ENCODE measurements at regions not wholly inside any gene's neighbourhood (a gene's known extent, or its start where the extent isn't known, plus 50 kb on each side); places are given as distances from the start of the nearest gene placed in this dataset.

DNA sequence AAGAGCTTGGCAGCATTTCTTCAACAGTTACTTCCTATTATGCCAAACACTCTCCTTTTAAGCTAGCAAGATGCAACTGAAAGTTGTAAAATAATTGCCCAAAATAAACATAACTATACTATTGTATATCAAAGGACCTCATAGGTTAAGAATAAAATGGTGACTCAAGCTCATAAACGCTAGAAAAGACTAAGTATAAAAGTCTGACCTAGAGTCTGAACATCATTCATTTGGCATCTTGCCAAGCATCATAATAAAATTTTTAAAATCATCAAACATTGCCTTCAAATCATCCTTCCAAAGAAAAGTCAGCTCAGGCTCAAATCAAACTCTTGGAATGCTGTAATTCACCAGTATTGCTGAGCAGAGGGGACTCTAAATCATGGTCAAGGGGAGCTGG lies 281.2 kb downstream of the QDPR start:
- no peak overlapping the region for H2AFZ ChIP-seq (ENCODE audit: low read depth, low read length)
- ChIA-PET POLR2A (no interaction called here), CTCF (interaction anchor here (0.8 to 1.7 kb wide), 5 partner anchors 10 to 314 kb away, joined by 3 to 4 read pairs (median 3); no protein-coding TSS in a partner anchor)
- H3K79me2 ChIP-seq (ENCODE audit: control insufficient read depth, insufficient read depth, low read length) = no peaks in the 10 kb centered on the region
- no peak overlapping the region for H3K27ac ChIP-seq (ENCODE audit: insufficient read depth, low read depth, low read length)
- H3K9me3 ChIP-seq (replicated peaks; ENCODE audit: control insufficient read depth, insufficient read depth, low read length) = no peaks in the 10 kb centered on the region
- no peaks in the 10 kb centered on the region for H3K27me3 ChIP-seq (ENCODE audit: control insufficient read depth in 2 of 2, insufficient read depth in 2 of 2, low read length in 2 of 2)
- no peaks in the 10 kb centered on the region for H3K36me3 ChIP-seq (ENCODE audit: control insufficient read depth in 2 of 2, extremely low read depth in 1 of 2, insufficient read depth in 2 of 2, low read length in 2 of 2)
- H3K9me1 ChIP-seq (replicated peaks; ENCODE audit: control insufficient read depth, extremely low read depth, insufficient read depth, low read length) = no peaks in the 10 kb centered on the region
- no peak overlapping the region for H3K9ac ChIP-seq (replicated peaks; ENCODE audit: extremely low read depth, insufficient read depth, low read length)
- no peak overlapping the region for H3K4me3 ChIP-seq (replicated peaks in 1 of 3; ENCODE audit: insufficient read depth in 1 of 3, low read depth in 1 of 3, low read length in 3 of 3)
- H3K4me2 ChIP-seq (ENCODE audit: insufficient read depth, low read length) = no peak overlapping the region
- no peaks in the 10 kb centered on the region for H4K20me1 ChIP-seq (replicated peaks; ENCODE audit: control insufficient read depth, extremely low read depth, insufficient read depth, low read length)
- dilution Hi-C loops (cut with MboI; ENCODE audit: extremely low pct_ligation_motif_present, low sequenced_read_pairs) = no loop called here
- FAIRE-seq (no peak), DNase-seq (ENCODE audit: low read depth, low spot score) (no peak)
- BruUV-seq (replicated peaks) = no TSS peak
- intact Hi-C loops (cut with micrococcal nuclease) = no loop called here
- H3K4me1 ChIP-seq (ENCODE audit: control insufficient read depth, extremely low read depth, insufficient read depth, low read length) = no peaks in the 10 kb centered on the region
- TF ChIP-seq GATA2 (IDR thresholded peaks at IDR 0.05; ENCODE audit: insufficient read depth, insufficient read length, low read depth, low read length) = no peak
- TF ChIP-seq FOS (IDR thresholded peaks at IDR 0.05; ENCODE audit: borderline replicate concordance, insufficient read depth, low read length) = no peak
- no peak for TF ChIP-seq MYC (IDR thresholded peaks at IDR 0.05; ENCODE audit: low read depth, low read length)
- TF ChIP-seq, protein P1, sequence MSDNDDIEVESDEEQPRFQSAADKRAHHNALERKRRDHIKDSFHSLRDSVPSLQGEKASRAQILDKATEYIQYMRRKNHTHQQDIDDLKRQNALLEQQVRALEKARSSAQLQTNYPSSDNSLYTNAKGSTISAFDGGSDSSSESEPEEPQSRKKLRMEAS (IDR thresholded peaks at IDR 0.05; ENCODE audit: insufficient read depth, insufficient read length) = no peak
- no peak for TF ChIP-seq POLR2AphosphoS5 (IDR thresholded peaks at IDR 0.05; ENCODE audit: insufficient read depth, low read depth, low read length)
- TF ChIP-seq, protein P2, sequence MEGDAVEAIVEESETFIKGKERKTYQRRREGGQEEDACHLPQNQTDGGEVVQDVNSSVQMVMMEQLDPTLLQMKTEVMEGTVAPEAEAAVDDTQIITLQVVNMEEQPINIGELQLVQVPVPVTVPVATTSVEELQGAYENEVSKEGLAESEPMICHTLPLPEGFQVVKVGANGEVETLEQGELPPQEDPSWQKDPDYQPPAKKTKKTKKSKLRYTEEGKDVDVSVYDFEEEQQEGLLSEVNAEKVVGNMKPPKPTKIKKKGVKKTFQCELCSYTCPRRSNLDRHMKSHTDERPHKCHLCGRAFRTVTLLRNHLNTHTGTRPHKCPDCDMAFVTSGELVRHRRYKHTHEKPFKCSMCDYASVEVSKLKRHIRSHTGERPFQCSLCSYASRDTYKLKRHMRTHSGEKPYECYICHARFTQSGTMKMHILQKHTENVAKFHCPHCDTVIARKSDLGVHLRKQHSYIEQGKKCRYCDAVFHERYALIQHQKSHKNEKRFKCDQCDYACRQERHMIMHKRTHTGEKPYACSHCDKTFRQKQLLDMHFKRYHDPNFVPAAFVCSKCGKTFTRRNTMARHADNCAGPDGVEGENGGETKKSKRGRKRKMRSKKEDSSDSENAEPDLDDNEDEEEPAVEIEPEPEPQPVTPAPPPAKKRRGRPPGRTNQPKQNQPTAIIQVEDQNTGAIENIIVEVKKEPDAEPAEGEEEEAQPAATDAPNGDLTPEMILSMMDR (IDR thresholded peaks at IDR 0.05; ENCODE audit: extremely low read depth in 1 of 2, insufficient read depth in 1 of 2, low read depth in 1 of 2, low read length in 2 of 2) = no peak
